GM12873 (cell line): ENCODE measurements at regions not wholly inside any gene's neighbourhood (a gene's known extent, or its start where the extent isn't known, plus 50 kb on each side); places are given as distances from the start of the nearest gene placed in this dataset.

Experiments
- TF ChIP-seq, protein P1 (sequence below): IDR thresholded peaks from 2 replicates; pipeline ENCODE4 v1.5.1; 2012; ENCODE audit warnings: low read depth, mild to moderate bottlenecking, moderate library complexity, low read length, control low read depth; ENCODE audit not compliant: insufficient read depth; ENCODE audit errors: missing control alignments

GRCh38 chr17:79305768-79306423 lies 231.3 kb downstream of the ENGASE start:
- TF ChIP-seq, protein P1, sequence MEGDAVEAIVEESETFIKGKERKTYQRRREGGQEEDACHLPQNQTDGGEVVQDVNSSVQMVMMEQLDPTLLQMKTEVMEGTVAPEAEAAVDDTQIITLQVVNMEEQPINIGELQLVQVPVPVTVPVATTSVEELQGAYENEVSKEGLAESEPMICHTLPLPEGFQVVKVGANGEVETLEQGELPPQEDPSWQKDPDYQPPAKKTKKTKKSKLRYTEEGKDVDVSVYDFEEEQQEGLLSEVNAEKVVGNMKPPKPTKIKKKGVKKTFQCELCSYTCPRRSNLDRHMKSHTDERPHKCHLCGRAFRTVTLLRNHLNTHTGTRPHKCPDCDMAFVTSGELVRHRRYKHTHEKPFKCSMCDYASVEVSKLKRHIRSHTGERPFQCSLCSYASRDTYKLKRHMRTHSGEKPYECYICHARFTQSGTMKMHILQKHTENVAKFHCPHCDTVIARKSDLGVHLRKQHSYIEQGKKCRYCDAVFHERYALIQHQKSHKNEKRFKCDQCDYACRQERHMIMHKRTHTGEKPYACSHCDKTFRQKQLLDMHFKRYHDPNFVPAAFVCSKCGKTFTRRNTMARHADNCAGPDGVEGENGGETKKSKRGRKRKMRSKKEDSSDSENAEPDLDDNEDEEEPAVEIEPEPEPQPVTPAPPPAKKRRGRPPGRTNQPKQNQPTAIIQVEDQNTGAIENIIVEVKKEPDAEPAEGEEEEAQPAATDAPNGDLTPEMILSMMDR: no peak

- TF ChIP-seq, protein P1: no peak
These were observed 230.7 kb downstream of the ENGASE start for GRCh38 chr17:79305376-79305767.

DNA sequence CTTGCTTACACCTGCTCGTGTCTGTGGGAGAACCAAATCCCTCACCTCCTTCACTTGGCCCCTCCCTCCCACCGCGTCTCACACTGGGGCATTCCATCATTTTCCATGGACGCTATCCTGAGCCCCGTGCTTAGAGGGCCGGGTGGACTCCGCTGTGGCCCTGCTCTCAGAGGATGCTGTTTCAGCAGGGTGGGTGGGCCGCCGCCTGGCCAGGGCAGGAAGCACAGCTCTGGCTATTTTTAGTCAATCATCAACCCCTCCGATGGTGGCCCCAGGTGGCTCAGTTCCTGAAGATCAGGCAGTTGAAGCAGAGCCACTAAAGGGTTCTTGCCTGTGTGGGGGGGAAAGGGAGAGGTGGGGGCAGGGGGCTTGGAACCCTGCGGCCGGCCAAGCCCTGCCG lies 230.3 kb downstream of the ENGASE start:
- TF ChIP-seq, protein P1: no peak

DNA sequence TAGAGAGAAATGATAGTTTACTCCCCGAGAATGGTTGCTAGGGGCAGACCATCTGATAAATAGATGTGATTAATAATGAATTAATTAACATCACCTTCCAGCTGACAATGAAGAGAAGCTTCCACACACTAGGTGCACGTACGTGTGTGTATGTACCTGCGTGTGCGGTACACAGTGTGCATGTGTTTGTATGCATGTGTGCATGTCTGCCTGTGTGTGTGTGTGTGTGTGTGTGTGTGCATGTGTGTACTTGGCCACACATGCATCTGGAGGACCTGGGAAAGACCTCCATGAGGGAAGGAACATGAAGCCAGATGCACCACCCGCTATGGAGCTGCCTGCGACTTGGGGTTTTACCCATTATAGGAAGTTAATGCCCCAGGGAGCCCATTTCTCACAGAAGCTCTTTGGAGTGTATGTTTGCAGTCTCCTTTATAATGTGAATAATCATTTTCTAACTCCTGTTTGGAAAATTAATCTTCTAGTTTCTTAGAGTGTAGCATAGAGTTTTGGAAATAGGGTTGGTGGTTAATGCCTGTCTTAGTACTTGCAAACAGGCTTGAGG lies 229.1 kb downstream of the ENGASE start:
- TF ChIP-seq, protein P1: no peak

GRCh38 chr17:79301469-79301868 lies 226.8 kb downstream of the ENGASE start:
- TF ChIP-seq, protein P1: peak; percentile 31

GRCh38 chr17:79299349-79299748 lies 224.7 kb downstream of the ENGASE start:
- TF ChIP-seq, protein P1: no peak

GRCh38 chr17:79298799-79299198 lies 224.2 kb downstream of the ENGASE start:
- TF ChIP-seq, protein P1: no peak
